ENCODE measurements at regions not wholly inside any gene's neighbourhood (a gene's known extent, or its start where the extent isn't known, plus 50 kb on each side); places are given as distances from the start of the nearest gene placed in this dataset.
A peak's percentile ranks its signal among the peaks of the same experiment; 100 is the strongest.

- DNase-seq (ENCODE audit: low read depth in 3 of 3, low spot score in 2 of 3): no peak
Measured at GRCh38 chr4:54484383-54484782, 173.4 kb upstream of the KIT start.

- DNase-seq (ENCODE audit: low read depth in 3 of 3, low spot score in 2 of 3): no peak
Measured at GRCh38 chr4:54487491-54487890, 170.3 kb upstream of the KIT start.

DNA sequence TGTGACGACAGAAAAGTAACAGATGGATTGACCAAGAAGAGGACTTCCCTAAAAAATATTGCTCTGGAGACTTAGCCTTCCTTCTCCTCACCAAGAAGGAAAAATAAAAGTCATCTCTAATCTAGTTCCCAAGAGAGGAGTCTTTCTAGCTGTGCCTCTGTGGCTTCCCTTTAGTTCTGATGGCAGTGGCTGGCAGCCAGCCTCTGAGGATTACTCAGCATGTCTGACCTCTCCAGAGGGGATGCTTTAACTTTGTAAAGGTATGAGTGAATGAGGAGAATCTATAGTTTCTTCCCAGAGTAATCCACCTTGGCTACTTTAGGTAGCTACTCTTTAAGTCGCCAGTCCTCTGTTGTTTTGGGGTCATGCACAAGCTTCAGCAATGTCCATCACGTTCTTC, 163.9 kb upstream of the KIT start:
- DNase-seq (ENCODE audit: low read depth in 3 of 3, low spot score in 2 of 3): no peak

GRCh38 chr4:54495091-54495490, 162.7 kb upstream of the KIT start:
- DNase-seq (ENCODE audit: low read depth in 3 of 3, low spot score in 2 of 3): no peak

DNA sequence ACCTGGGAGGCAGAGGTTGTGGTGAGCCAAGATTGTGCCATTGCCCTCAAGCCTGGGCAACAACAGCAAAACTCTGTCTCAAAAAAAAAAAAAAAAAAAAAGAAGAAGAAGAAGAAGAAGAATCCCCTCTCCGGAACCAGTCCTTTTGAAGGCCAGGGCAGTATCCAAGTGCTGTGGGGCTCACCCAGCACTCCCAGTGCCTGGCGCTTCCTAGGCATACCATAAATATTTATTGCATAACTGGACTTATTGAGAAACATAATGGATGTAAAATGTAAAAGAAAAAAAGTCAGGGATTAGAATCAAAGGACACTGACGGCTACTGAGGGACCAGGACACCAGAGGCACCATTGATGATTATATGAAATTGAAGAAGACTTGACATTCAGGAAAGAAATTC, 162.1 kb upstream of the KIT start:
- DNase-seq (ENCODE audit: low read depth in 3 of 3, low spot score in 2 of 3): no peak

- no peak for DNase-seq (ENCODE audit: low read depth in 3 of 3, low spot score in 2 of 3)
Measured at GRCh38 chr4:54496412-54496811, 161.3 kb upstream of the KIT start.

DNA sequence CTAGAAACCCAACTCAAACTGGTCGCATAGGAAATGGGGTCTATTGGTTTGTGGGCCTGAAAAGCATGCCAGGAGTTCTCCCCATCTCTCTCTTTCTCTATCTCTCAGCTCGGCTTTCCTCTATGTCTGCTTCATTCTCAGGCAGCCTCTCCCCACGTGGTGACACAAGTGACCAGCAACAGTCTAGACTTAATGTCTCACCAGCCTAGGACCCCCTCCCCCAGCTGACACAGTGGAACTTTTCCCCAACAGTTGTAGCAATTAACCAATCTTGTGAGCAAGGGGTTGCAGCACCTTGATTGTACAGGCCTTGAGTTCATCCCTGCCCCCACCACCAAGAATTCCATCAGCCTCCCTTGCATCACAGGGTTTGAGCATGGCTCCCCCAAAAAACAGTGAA, 159.8 kb upstream of the KIT start:
- DNase-seq (ENCODE audit: low read depth in 3 of 3, low spot score in 2 of 3): no peak

- DNase-seq (ENCODE audit: low read depth in 3 of 3, low spot score in 2 of 3): no peak
Measured at GRCh38 chr4:54498661-54499111, 159.1 kb upstream of the KIT start.

DNA sequence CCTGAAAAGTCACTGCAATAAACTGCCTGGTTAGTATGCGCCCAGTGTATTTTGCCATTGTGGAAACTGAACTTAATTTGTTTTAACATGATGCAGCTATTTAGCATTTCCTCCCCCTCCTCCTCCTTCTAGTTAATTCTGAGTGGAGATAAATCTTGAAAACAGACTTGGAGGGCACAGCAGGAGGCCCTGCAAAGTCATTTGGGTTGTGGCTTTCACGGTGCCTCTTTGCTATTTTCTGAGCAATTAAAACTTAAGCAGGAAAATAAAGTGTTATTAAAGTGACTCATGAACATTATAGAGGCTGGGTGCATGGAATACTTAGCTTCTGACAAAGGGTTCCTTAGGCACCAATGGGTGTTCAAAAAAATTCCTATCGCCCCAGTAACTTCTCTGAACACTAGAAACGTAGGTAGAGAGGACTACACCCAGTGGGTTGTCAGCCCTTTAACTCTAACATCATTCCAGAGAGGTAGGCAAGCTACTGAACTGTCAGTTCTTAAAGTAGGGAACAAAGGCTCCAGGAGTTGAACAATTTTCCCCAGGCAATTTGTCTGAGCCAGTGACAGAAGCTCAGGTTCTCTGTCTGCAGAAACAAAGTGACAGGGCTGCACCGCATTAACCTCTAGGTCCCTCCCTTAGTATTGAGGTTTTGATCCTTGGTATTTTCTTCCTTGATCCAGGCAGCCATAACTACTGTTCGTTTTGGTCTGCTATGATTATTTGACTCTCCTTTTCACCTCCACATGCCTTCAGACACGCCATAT, 158.3 kb upstream of the KIT start:
- DNase-seq (ENCODE audit: low read depth in 3 of 3, low spot score in 2 of 3): no peak

DNA sequence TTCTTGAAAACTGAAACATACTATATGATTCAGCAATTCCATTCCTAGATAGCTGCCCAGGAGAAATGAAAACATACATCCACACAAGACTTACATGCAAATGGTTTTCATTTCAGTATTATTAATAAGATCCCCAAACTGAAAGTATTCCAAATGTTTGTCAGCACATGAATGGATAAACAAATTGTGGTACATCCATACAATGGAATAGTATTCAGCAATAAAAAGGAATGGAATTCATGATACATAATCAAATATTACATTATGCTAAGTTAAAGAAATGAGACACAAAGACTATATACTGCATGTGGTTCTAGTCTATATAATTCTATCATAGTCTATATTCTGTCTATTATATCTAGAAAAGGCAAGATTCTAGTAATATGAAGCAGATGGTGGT, 152.4 kb upstream of the KIT start:
- DNase-seq (ENCODE audit: low read depth in 3 of 3, low spot score in 2 of 3): no peak

GRCh38 chr4:54505996-54506395, 151.8 kb upstream of the KIT start:
- no peak for DNase-seq (ENCODE audit: low read depth in 3 of 3, low spot score in 2 of 3)

DNA sequence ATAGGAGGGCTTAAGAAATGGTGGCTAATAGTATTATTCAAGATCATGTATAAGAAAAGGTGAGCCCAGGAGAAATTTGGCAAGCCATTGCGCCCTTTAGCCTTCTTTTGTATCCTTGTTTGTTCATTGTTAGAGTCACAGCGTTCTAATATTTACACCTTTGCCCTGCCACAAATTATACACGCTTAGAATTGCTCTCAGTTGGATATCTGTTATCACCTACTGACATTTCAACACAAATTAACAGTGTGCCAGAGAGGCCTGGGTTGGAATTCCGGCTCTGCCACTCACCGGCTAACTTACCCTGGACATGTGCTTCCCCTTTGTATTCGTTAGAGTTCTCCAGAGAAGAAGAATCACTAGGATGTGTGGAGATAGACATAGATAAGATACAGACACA, 148.7 kb upstream of the KIT start:
- no peak for DNase-seq (ENCODE audit: low read depth in 3 of 3, low spot score in 2 of 3)

DNA sequence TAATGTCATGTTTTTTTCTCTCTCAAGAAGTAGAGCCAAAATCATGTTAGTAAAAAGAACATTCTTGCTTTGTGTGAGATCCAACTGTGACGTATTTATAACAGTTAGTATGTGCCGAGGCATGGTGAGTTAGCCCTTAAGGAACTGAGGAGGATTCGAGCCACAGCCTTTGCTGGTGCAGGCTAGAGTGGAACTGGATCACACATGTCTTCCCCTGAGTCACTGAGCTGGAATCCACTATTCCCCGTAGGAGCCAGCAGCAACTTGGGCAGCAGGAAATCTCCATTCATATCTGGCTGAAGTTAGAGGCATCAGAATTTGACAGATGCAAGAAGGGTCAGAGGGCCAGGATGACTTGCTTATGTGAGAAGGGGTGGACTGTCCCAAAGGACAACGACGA, 144.6 kb upstream of the KIT start:
- DNase-seq (ENCODE audit: low read depth in 3 of 3, low spot score in 2 of 3): no peak

- DNase-seq (ENCODE audit: low read depth in 3 of 3, low spot score in 2 of 3): no peak
Measured at GRCh38 chr4:54513741-54514140, 144.0 kb upstream of the KIT start.

- no peak for DNase-seq (ENCODE audit: low read depth in 3 of 3, low spot score in 2 of 3)
Measured at GRCh38 chr4:54516556-54517215, 141.1 kb upstream of the KIT start.

- DNase-seq (ENCODE audit: low read depth in 3 of 3, low spot score in 2 of 3): no peak
Measured at GRCh38 chr4:54517781-54518444, 139.8 kb upstream of the KIT start.

DNA sequence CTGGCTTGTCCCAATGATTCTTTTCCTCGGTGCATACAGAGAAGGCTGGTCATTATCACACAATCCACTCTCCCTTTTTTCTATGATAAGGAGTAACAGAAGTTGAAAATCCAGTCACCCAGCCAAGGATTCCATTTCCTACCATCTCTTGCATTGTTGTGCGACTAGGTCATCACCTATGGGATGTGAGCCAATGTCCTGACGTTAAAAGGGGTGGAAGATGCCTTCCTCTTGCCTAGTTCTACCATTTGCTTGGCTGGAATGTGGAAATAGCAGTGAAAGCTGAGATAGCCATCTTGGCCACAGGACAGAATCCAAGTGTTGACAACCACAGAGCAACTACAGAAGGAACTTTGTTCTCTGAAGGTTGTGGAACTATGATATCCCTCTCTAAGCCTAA, 132.2 kb upstream of the KIT start:
- DNase-seq (ENCODE audit: low read depth in 3 of 3, low spot score in 2 of 3): no peak

GRCh38 chr4:54526560-54526959, 131.2 kb upstream of the KIT start:
- DNase-seq (ENCODE audit: low read depth in 3 of 3, low spot score in 2 of 3): no peak

- no peak for DNase-seq (ENCODE audit: low read depth in 3 of 3, low spot score in 2 of 3)
Measured at GRCh38 chr4:54527532-54527931, 130.2 kb upstream of the KIT start.

- DNase-seq (ENCODE audit: low read depth in 3 of 3, low spot score in 2 of 3): peak in 2 of 3 donors; percentile 34 to 44
Measured at GRCh38 chr4:54539500-54540029, 118.2 kb upstream of the KIT start.

DNA sequence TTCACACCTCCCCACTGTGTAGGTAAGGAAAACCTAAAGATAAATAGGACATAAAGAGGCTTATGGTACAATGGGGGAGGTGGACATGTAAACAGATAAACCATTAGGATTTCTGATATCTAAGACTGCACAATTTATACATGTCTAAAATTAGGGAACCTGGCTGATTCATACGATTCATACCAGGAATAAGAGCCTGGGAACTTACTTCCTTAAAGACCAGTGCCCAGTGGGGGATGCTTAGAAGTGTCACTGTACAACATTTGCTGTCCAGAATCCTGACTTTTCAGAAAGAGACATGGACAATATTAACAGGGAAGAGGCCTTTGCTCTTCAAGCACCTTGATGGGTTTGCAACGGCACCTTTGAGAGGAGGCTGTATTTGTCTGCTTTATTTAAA, 116.8 kb upstream of the KIT start:
- DNase-seq (ENCODE audit: low read depth in 3 of 3, low spot score in 2 of 3): no peak
